Panc1 (cell line): ENCODE measurements at regions not wholly inside any gene's neighbourhood (a gene's known extent, or its start where the extent isn't known, plus 50 kb on each side); places are given as distances from the start of the nearest gene placed in this dataset.

Source experiments
- TCF7L2 ChIP-seq: IDR thresholded peaks from 2 replicates; pipeline ENCODE4 v1.6.1; 2011; ENCODE audit warnings: mild to moderate bottlenecking, low read depth, low read length, inconsistent platforms
- TF ChIP-seq, protein P1 (sequence below): fragments of 450-650 bp; IDR thresholded peaks from 2 replicates; pipeline ENCODE4 v1.5.1; 2017; ENCODE audit warnings: mild to moderate bottlenecking

- TF ChIP-seq, protein P1, sequence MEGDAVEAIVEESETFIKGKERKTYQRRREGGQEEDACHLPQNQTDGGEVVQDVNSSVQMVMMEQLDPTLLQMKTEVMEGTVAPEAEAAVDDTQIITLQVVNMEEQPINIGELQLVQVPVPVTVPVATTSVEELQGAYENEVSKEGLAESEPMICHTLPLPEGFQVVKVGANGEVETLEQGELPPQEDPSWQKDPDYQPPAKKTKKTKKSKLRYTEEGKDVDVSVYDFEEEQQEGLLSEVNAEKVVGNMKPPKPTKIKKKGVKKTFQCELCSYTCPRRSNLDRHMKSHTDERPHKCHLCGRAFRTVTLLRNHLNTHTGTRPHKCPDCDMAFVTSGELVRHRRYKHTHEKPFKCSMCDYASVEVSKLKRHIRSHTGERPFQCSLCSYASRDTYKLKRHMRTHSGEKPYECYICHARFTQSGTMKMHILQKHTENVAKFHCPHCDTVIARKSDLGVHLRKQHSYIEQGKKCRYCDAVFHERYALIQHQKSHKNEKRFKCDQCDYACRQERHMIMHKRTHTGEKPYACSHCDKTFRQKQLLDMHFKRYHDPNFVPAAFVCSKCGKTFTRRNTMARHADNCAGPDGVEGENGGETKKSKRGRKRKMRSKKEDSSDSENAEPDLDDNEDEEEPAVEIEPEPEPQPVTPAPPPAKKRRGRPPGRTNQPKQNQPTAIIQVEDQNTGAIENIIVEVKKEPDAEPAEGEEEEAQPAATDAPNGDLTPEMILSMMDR, result no peak
- no peak for TF ChIP-seq TCF7L2
Measured at GRCh38 chr2:220748875-220749479, 823.1 kb downstream of the EPHA4 start.
